ENCODE measurements at regions not wholly inside any gene's neighbourhood (a gene's known extent, or its start where the extent isn't known, plus 50 kb on each side); places are given as distances from the start of the nearest gene placed in this dataset.

- TF ChIP-seq ZNF142 (CRISPR knock-in tag; IDR thresholded peaks at IDR 0.05): no peak; the same call in 1 of the 2 replicates
- TF ChIP-seq KMT2B (CRISPR knock-in tag; IDR thresholded peaks at IDR 0.05): no peak
- no peak for TF ChIP-seq CHCHD3 (CRISPR knock-in tag; IDR thresholded peaks at IDR 0.05)
- no peak for TF ChIP-seq ZNF552 (CRISPR knock-in tag; IDR thresholded peaks at IDR 0.05; ENCODE audit: borderline replicate concordance)
- TF ChIP-seq XRCC5 (optimal IDR thresholded peaks at IDR 0.05; ENCODE audit: low read length): peak; percentile 81
- no peak for TF ChIP-seq CHD2 (IDR thresholded peaks at IDR 0.05; ENCODE audit: low read depth, low read length)
- TF ChIP-seq PRPF4 (IDR thresholded peaks at IDR 0.05; ENCODE audit: low read depth, low read length, poor library complexity, severe bottlenecking): no peak
- no peak for TF ChIP-seq AGO2 (optimal IDR thresholded peaks at IDR 0.05; ENCODE audit: low read depth, low read length)
- no peak for TF ChIP-seq SAFB2 (CRISPR knock-in tag; IDR thresholded peaks at IDR 0.05; ENCODE audit: borderline replicate concordance, low read depth)
- peak; percentile 53; the same call in 1 of the 2 replicates for TF ChIP-seq ZNF512B (CRISPR knock-in tag; IDR thresholded peaks at IDR 0.05; ENCODE audit: borderline replicate concordance)
- TF ChIP-seq TRIM24 (CRISPR knock-in tag; IDR thresholded peaks at IDR 0.05): no peak
- TF ChIP-seq ZFP36 (IDR thresholded peaks at IDR 0.05; ENCODE audit: borderline replicate concordance, low read depth, low read length, partially characterized antibody): no peak
- no peak for TF ChIP-seq SRY (CRISPR knock-in tag; IDR thresholded peaks at IDR 0.05)
- no peak for TF ChIP-seq IRF1 (CRISPR knock-in tag; IDR thresholded peaks at IDR 0.05; ENCODE audit: low read depth)
- no peak for TF ChIP-seq MNT (IDR thresholded peaks at IDR 0.05)
- no peak for TF ChIP-seq MTERF4 (CRISPR knock-in tag; IDR thresholded peaks at IDR 0.05)
- no peak for TF ChIP-seq ZNF780A (CRISPR knock-in tag; IDR thresholded peaks at IDR 0.05)
Measured at GRCh38 chr6:160930547-160931377, 60.8 kb upstream of the MAP3K4 start (continued).

All from HepG2 (cell line).